ENCODE measurements at regions not wholly inside any gene's neighbourhood (a gene's known extent, or its start where the extent isn't known, plus 50 kb on each side); places are given as distances from the start of the nearest gene placed in this dataset.

DNA sequence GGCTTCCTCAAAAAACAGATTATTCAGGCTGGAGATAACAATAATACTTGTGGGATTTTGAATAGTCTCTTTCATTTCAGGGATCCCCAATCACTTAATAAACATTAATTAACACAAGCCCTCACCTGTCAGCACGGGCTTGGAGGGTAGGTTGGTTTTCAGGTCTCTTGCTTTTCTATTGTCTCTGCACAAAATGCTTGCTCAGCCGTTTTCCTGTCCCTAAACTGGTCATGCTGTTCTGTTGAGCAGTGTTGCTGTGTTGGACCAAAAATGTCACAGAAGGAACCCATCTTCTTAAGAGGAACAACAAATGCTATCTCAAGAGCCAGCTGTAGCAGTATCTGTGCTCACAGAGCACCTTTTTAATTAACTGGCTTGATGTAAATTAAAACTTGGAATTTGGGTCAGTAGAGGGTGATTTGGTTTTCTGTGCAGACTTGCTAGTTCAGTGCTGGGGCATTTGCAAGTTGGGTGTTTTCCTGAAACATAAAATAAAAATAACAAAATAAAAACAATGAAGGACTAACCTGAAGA, 231.8 kb upstream of the CRY1 start:
- H3K79me2 ChIP-seq (ENCODE audit: low read length), result peaks cover 77% of the 10 kb centered on the region
- no peak overlapping the region for H3K9ac ChIP-seq (ENCODE audit: low read length)
- DNase-seq, result no peak
- no peaks in the 10 kb centered on the region for H4K20me1 ChIP-seq (ENCODE audit: low read length)
- H3K36me3 ChIP-seq (ENCODE audit: low read depth, low read length), result no peaks in the 10 kb centered on the region
- no peak for TF ChIP-seq EZH2 (IDR thresholded peaks at IDR 0.05; ENCODE audit: low read length, unreplicated experiment)
- TF ChIP-seq, protein P1, sequence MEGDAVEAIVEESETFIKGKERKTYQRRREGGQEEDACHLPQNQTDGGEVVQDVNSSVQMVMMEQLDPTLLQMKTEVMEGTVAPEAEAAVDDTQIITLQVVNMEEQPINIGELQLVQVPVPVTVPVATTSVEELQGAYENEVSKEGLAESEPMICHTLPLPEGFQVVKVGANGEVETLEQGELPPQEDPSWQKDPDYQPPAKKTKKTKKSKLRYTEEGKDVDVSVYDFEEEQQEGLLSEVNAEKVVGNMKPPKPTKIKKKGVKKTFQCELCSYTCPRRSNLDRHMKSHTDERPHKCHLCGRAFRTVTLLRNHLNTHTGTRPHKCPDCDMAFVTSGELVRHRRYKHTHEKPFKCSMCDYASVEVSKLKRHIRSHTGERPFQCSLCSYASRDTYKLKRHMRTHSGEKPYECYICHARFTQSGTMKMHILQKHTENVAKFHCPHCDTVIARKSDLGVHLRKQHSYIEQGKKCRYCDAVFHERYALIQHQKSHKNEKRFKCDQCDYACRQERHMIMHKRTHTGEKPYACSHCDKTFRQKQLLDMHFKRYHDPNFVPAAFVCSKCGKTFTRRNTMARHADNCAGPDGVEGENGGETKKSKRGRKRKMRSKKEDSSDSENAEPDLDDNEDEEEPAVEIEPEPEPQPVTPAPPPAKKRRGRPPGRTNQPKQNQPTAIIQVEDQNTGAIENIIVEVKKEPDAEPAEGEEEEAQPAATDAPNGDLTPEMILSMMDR (conservative IDR thresholded peaks at IDR 0.05; ENCODE audit: low read depth, low read length), result no peak
- no peak for TF ChIP-seq EZH2phosphoT487 (IDR thresholded peaks at IDR 0.05; ENCODE audit: borderline replicate concordance, low read length)
- no peak overlapping the region for H3K4me2 ChIP-seq (ENCODE audit: low read length)
- no peaks in the 10 kb centered on the region for H3K9me3 ChIP-seq (ENCODE audit: low read length)
- no peak overlapping the region for H3K27ac ChIP-seq (ENCODE audit: low read length)
- H3K9me2 ChIP-seq (replicated peaks; ENCODE audit: low read length), result no peaks in the 10 kb centered on the region
- no peaks in the 10 kb centered on the region for H3F3A ChIP-seq (ENCODE audit: low read length, unreplicated experiment)
- ChIA-PET CTCF (no interaction called here), POLR2A (ENCODE audit: unreplicated experiment) (no interaction called here)
- BruUV-seq (replicated peaks), result no TSS peak
- no peak overlapping the region for H2AFZ ChIP-seq (ENCODE audit: low read length)
- intact Hi-C loops (cut with micrococcal nuclease), result no loop called here
- no peak overlapping the region for H3K4me3 ChIP-seq (ENCODE audit: low read length)
- no peaks in the 10 kb centered on the region for H3K27me3 ChIP-seq (ENCODE audit: low read length)
- ATAC-seq, result no peak
- peaks cover 39% of the 10 kb centered on the region for H3K4me1 ChIP-seq (ENCODE audit: insufficient read depth, low read length)

DNA sequence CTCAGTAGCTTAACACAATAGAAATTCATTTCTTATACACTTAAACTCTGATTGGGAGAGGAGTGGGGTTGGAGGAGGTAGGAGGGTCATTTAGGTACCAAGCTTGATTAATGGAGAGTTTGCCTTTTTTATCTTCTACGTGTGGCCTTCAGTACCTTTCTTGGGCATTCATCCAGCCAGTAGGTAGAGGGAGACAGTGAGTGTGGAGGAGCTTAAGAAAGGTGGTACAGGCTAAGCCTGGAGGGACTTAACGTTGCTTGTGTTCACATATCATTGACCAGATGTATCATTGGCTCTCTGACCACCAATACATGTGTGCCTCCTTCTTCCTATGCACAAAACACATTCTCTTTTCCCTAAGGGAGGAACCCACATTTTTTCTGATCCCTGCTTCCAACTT, 232.9 kb upstream of the CRY1 start:
- CTCF ChIA-PET, result no interaction called here
- no peaks in the 10 kb centered on the region for H3F3A ChIP-seq (ENCODE audit: low read length, unreplicated experiment)
- BruUV-seq (replicated peaks), result no TSS peak
- DNase-seq (no peak), ATAC-seq (no peak)
- no peaks in the 10 kb centered on the region for H4K20me1 ChIP-seq (ENCODE audit: low read length)
- POLR2A ChIA-PET (ENCODE audit: unreplicated experiment), result no interaction called here
- no peaks in the 10 kb centered on the region for H3K36me3 ChIP-seq (ENCODE audit: low read depth, low read length)
- peaks cover 50% of the 10 kb centered on the region for H3K4me1 ChIP-seq (ENCODE audit: insufficient read depth, low read length)
- no peak overlapping the region for H2AFZ ChIP-seq (ENCODE audit: low read length)
- H3K27ac ChIP-seq (ENCODE audit: low read length), result no peak overlapping the region
- intact Hi-C loops (cut with micrococcal nuclease), result no loop called here
- no peak overlapping the region for H3K9ac ChIP-seq (ENCODE audit: low read length)
- H3K4me3 ChIP-seq (ENCODE audit: low read length), result no peak overlapping the region
- TF ChIP-seq EZH2phosphoT487 (IDR thresholded peaks at IDR 0.05; ENCODE audit: borderline replicate concordance, low read length), result no peak
- TF ChIP-seq, protein P1 (conservative IDR thresholded peaks at IDR 0.05; ENCODE audit: low read depth, low read length), result 0 out of 2 replicates have a peak, but pooled peaks have one; percentile 10
- H3K4me2 ChIP-seq (ENCODE audit: low read length), result no peak overlapping the region
- H3K9me3 ChIP-seq (ENCODE audit: low read length), result no peaks in the 10 kb centered on the region
- H3K9me2 ChIP-seq (replicated peaks; ENCODE audit: low read length), result no peaks in the 10 kb centered on the region
- peaks cover 73% of the 10 kb centered on the region for H3K79me2 ChIP-seq (ENCODE audit: low read length)
- H3K27me3 ChIP-seq (ENCODE audit: low read length), result no peaks in the 10 kb centered on the region

DNA sequence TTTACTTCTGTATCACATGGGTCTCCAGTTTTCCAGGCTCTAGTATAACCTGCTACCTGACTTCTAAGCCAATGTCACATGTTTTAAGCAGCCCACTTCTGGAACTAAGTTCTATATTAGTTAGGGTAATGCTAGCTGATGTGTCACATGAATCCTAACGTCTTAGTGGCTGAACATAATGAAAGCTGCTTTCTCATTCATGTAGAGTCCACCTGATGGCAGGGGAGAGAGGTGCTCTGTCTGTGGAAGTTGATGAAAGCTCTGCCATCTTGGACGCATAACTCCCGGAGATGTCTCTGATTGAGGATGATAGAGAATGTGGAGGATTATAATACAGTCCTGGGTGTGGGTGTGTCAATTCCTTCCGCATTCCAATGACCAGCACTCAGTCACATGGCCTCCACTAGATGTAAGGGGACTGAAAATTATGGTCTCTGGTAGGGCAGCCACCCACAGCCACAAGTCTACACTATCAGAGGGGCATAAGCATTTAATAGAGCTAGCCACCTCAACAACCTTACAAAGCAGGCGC, 234.4 kb upstream of the CRY1 start:
- ChIA-PET CTCF (interaction anchor here (0.5 kb wide), 1 partner anchor 350 kb away, joined by 3 read pairs; no protein-coding TSS in a partner anchor), POLR2A (ENCODE audit: unreplicated experiment) (no interaction called here)
- Histone ChIP-seq H3K79me2 (ENCODE audit: low read length) (peaks cover 67% of the 10 kb centered on the region), H3K4me3 (ENCODE audit: low read length) (no peak overlapping the region), H3K9me3 (ENCODE audit: low read length) (no peaks in the 10 kb centered on the region), H3K36me3 (ENCODE audit: low read depth, low read length) (no peaks in the 10 kb centered on the region), H3K4me2 (ENCODE audit: low read length) (no peak overlapping the region), H3K27me3 (ENCODE audit: low read length) (no peaks in the 10 kb centered on the region), H3K27ac (ENCODE audit: low read length) (no peak overlapping the region), H4K20me1 (ENCODE audit: low read length) (no peaks in the 10 kb centered on the region), H2AFZ (ENCODE audit: low read length) (no peak overlapping the region), H3K9me2 (replicated peaks; ENCODE audit: low read length) (no peaks in the 10 kb centered on the region), H3F3A (ENCODE audit: low read length, unreplicated experiment) (no peaks in the 10 kb centered on the region), H3K9ac (ENCODE audit: low read length) (no peak overlapping the region), H3K4me1 (ENCODE audit: insufficient read depth, low read length) (peaks cover 44% of the 10 kb centered on the region)
- intact Hi-C loops (cut with micrococcal nuclease), result no loop called here
- no peak for DNase-seq
- BruUV-seq (replicated peaks), result no TSS peak
- ATAC-seq, result no peak
- TF ChIP-seq EZH2 (IDR thresholded peaks at IDR 0.05; ENCODE audit: low read length, unreplicated experiment) (no peak), EZH2phosphoT487 (IDR thresholded peaks at IDR 0.05; ENCODE audit: borderline replicate concordance, low read length) (no peak)
- TF ChIP-seq, protein P1 (conservative IDR thresholded peaks at IDR 0.05; ENCODE audit: low read depth, low read length), result no peak

Data from PC-3 (cell line).